ENCODE measurements at regions not wholly inside any gene's neighbourhood (a gene's known extent, or its start where the extent isn't known, plus 50 kb on each side); places are given as distances from the start of the nearest gene placed in this dataset.

- no peak overlapping the region for H2AFZ ChIP-seq (replicated peaks)
These were observed 1606.8 kb downstream of the KHDRBS2 start for GRCh38 chr6:60679175-60679574.

GRCh38 chr6:60671369-60671768 lies 1614.7 kb downstream of the KHDRBS2 start:
- H3K9me3 Mint-ChIP-seq = peaks cover 6% of the 10 kb centered on the region
- no peak for TF ChIP-seq EZH2 (IDR thresholded peaks at IDR 0.05)
- TF ChIP-seq EZH2phosphoT487 (IDR thresholded peaks at IDR 0.05) = no peak
- TF ChIP-seq CTCF (IDR thresholded peaks at IDR 0.05) = no peak

More at GRCh38 chr6:60679175-60679574, 1606.8 kb downstream of the KHDRBS2 start:
- H3K4me3 Mint-ChIP-seq = no peak overlapping the region
- no peaks in the 10 kb centered on the region for H4K20me1 ChIP-seq (ENCODE audit: low read depth)
- H3K9me3 Mint-ChIP-seq = peaks cover 3% of the 10 kb centered on the region
- no peak overlapping the region for H3K9ac ChIP-seq
- H3K27ac Mint-ChIP-seq = no peak overlapping the region
- TF ChIP-seq EZH2phosphoT487 (IDR thresholded peaks at IDR 0.05) (no peak), CTCF (IDR thresholded peaks at IDR 0.05) (no peak), EZH2 (IDR thresholded peaks at IDR 0.05) (no peak)
- H3K27ac ChIP-seq = no peak overlapping the region
- H3K4me1 ChIP-seq = no peaks in the 10 kb centered on the region
- no peaks in the 10 kb centered on the region for H3K79me2 ChIP-seq (ENCODE audit: low read depth)
- H3K9me3 ChIP-seq (ENCODE audit: low read depth) = no peaks in the 10 kb centered on the region
- H3K4me3 ChIP-seq = no peak overlapping the region
- no peaks in the 10 kb centered on the region for H3F3A ChIP-seq (ENCODE audit: low read depth)
- no peaks in the 10 kb centered on the region for H3K36me3 Mint-ChIP-seq
- H3K36me3 ChIP-seq = no peaks in the 10 kb centered on the region
- no peak for DNase-seq (ENCODE audit: low spot score)
- no peak overlapping the region for H3K4me2 ChIP-seq
- no peaks in the 10 kb centered on the region for H3K27me3 ChIP-seq
- no peaks in the 10 kb centered on the region for H3K27me3 Mint-ChIP-seq (ENCODE audit: insufficient read depth, low read depth)
- no peaks in the 10 kb centered on the region for H3K4me1 Mint-ChIP-seq

GRCh38 chr6:60670036-60670435 lies 1616.0 kb downstream of the KHDRBS2 start:
- H3K4me1 Mint-ChIP-seq = no peaks in the 10 kb centered on the region
- TF ChIP-seq CTCF (IDR thresholded peaks at IDR 0.05) (no peak), EZH2 (IDR thresholded peaks at IDR 0.05) (no peak), EZH2phosphoT487 (IDR thresholded peaks at IDR 0.05) (no peak)
- H3K36me3 Mint-ChIP-seq = no peaks in the 10 kb centered on the region
- Histone ChIP-seq H3K4me2 (no peak overlapping the region), H3K4me1 (no peaks in the 10 kb centered on the region), H4K20me1 (ENCODE audit: low read depth) (no peaks in the 10 kb centered on the region), H3K79me2 (ENCODE audit: low read depth) (no peaks in the 10 kb centered on the region), H3K4me3 (no peak overlapping the region), H3K36me3 (no peaks in the 10 kb centered on the region), H2AFZ (replicated peaks) (no peak overlapping the region), H3K27me3 (no peaks in the 10 kb centered on the region), H3F3A (ENCODE audit: low read depth) (no peaks in the 10 kb centered on the region), H3K9me3 (ENCODE audit: low read depth) (no peaks in the 10 kb centered on the region), H3K27ac (no peak overlapping the region), H3K9ac (no peak overlapping the region)
- H3K27me3 Mint-ChIP-seq (ENCODE audit: insufficient read depth, low read depth) = no peaks in the 10 kb centered on the region
- no peak overlapping the region for H3K27ac Mint-ChIP-seq
- H3K4me3 Mint-ChIP-seq = no peak overlapping the region
- peaks cover 6% of the 10 kb centered on the region for H3K9me3 Mint-ChIP-seq
- DNase-seq (ENCODE audit: low spot score) = no peak

More at GRCh38 chr6:60671369-60671768, 1614.7 kb downstream of the KHDRBS2 start:
- H3K79me2 ChIP-seq (ENCODE audit: low read depth) = no peaks in the 10 kb centered on the region
- no peak overlapping the region for H3K4me3 Mint-ChIP-seq
- no peak overlapping the region for H3K27ac Mint-ChIP-seq
- no peak overlapping the region for H3K27ac ChIP-seq
- no peak for DNase-seq (ENCODE audit: low spot score)
- no peaks in the 10 kb centered on the region for H3K36me3 ChIP-seq
- H2AFZ ChIP-seq (replicated peaks) = no peak overlapping the region
- no peaks in the 10 kb centered on the region for H3K9me3 ChIP-seq (ENCODE audit: low read depth)
- H3K4me2 ChIP-seq = no peak overlapping the region
- no peaks in the 10 kb centered on the region for H4K20me1 ChIP-seq (ENCODE audit: low read depth)
- no peaks in the 10 kb centered on the region for H3K36me3 Mint-ChIP-seq
- no peaks in the 10 kb centered on the region for H3K4me1 ChIP-seq
- H3K9ac ChIP-seq = no peak overlapping the region
- H3F3A ChIP-seq (ENCODE audit: low read depth) = no peaks in the 10 kb centered on the region
- no peak overlapping the region for H3K4me3 ChIP-seq
- H3K27me3 Mint-ChIP-seq (ENCODE audit: insufficient read depth, low read depth) = no peaks in the 10 kb centered on the region
- no peaks in the 10 kb centered on the region for H3K4me1 Mint-ChIP-seq
- H3K27me3 ChIP-seq = no peaks in the 10 kb centered on the region

Measured in neural progenitor cell (in vitro differentiated cells).